ENCODE measurements at regions not wholly inside any gene's neighbourhood (a gene's known extent, or its start where the extent isn't known, plus 50 kb on each side); places are given as distances from the start of the nearest gene placed in this dataset.

DNA sequence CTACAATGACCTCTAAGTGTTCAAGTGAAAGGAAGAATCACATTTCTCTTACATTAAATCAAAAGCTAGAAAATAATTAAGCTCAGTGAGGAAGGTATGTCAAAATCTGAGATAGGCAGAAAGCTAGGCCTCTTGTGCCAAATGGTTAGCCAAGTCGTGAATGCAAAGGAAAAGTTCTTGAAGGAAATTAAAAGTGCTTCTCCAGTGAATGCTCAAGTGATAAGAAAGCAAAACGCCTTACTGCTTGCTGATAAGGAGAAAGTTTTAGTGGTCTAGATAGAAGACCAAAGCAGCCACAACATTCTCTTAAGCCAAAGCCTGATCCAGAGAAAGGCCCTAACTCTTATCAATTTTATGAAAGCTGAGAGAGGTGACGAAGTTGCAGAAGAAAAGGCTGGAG lies 932.3 kb upstream of the ACVR2A start:
- DNase-seq (ENCODE audit: low read depth, low spot score): no peak

GRCh38 chr2:146908776-146909175 lies 936.1 kb upstream of the ACVR2A start:
- DNase-seq (ENCODE audit: low read depth, low spot score): no peak

GRCh38 chr2:146898083-146898482 lies 946.7 kb upstream of the ACVR2A start:
- no peak for DNase-seq (ENCODE audit: low read depth, low spot score)

- no peak for DNase-seq (ENCODE audit: low read depth, low spot score)
Observed at GRCh38 chr2:146894514-146894913, 950.3 kb upstream of the ACVR2A start.

DNA sequence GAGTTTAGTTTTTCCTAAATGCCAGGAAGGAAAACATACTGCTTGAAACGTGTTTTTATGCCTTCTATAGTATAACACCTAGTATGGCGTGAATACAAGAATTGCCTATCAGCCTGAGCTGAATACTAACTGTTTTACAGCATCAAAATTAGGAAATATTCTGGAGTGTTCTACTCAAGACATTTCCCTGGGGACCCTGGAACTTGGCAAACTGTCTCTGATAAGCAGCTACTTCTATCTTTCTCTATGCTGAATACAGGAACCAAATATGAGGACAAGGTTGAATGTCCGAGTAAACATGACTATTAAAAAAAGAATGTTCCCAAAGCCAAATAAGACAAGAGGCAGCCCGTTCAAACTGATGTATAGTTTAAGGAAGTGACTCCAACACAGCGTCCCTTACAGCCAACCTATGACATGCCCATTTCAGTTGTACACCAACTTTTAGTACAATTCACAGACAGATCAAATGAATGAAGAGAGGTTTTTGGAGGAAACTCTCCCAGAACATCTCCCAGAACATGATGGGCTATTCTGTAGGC lies 951.3 kb upstream of the ACVR2A start:
- no peak for DNase-seq (ENCODE audit: low read depth, low spot score)

DNA sequence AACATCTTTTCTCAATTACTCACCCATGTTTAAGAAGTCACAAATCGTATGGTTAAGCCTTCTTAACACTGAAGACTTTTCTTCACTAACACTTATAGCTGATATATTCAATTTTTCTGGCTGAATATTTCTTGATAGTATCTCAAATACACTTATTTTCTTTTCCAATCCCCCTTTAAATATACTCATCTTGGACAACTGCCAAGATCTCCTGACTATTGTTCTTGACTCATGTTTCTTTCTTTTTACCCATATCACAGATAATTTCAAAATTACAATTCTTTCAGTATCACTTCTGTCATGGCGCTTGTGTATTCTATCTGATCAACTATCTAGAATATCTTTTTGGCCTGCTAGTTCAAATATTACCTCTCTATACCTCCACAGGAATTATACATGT lies 954.3 kb upstream of the ACVR2A start:
- DNase-seq (ENCODE audit: low read depth, low spot score): no peak

GRCh38 chr2:146879882-146880281 lies 964.9 kb upstream of the ACVR2A start:
- no peak for DNase-seq (ENCODE audit: low read depth, low spot score)

- no peak for DNase-seq (ENCODE audit: low read depth, low spot score)
Observed at GRCh38 chr2:146874260-146874658, 970.6 kb upstream of the ACVR2A start.

DNA sequence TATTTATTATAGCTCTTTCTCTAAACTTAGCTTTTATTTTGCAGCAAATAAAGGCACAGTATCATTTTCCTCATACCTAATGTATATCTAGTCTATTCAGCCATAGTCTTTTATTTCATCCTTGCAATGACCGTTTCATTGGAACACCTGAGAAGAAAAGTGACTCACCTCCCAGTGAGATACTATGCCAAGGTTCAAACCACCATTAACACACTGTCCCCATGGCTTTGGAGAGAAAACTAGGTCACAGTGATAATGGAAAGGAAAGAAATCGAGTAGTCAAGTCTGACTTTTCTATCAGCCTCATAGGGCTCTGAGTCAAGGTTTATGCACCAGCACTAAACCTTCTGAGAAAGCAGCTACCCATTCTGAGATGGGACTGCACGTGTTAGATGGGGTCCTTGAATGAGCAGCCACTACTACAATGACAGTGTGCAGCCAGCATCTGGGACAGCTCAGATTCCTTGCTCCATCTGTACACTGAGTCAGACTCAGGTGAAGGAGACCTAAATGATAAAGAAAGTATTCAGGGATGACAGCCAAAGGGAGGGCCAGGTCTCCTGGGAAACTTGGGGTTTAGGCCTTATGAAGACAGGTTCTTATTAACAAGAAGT lies 971.1 kb upstream of the ACVR2A start:
- no peak for DNase-seq (ENCODE audit: low read depth, low spot score)

DNA sequence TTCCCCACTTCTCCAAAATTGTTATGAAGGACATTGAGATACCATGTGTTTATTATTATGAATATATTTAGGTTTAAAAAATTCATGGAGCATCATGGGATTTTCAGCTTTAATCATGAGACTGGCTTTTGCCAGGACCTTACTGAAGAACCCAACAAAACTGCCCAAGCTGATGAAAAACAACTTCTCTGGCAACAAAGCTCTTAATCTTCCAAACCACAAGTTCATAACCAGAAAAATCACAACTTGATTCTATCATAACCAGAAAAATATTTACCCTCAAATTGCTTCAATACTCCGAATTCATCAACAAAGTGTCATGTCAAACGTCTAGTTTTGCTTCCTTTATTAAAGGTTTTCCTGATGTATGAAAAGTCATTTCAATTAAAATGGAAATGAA lies 971.8 kb upstream of the ACVR2A start:
- no peak for DNase-seq (ENCODE audit: low read depth, low spot score)

GRCh38 chr2:146870691-146871090 lies 974.1 kb upstream of the ACVR2A start:
- no peak for DNase-seq (ENCODE audit: low read depth, low spot score)

DNA sequence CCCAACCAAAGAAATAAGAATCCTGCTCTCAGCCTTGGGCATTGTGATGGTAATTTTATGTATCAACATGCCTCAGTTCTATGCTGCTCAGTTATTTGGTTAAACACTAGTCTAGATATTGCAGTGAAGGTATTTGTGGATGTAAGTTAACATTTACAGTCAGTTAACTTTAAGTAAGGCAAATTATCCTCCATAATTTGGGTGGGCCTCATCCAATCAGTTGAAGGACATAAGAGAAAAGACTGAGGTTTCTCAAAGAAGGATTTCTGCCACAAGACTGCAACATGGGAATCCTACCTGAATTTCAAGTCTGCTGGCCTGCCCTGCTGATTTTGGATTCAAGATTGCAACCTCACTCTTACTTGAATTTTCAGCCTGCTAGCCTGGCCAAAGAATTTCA lies 975.5 kb upstream of the ACVR2A start:
- DNase-seq (ENCODE audit: low read depth, low spot score): no peak

DNA sequence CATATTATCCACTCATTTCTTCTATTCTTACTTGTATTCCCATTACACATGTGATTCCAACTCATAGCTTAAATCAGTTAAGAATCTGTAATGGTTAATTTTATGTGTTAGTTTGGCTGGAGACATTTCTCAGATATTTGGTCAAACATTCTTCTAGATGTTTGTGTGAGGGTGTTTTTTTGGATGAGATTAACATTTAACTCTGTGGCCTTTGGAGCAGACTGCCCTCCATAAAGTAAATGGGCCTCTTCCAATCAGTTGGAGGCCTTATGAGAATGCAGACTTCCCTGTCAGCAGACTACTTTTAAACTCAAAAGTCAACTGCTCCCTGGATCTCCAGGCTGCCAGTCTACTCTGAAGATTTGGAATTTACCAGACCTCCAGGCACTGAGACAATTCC lies 976.8 kb upstream of the ACVR2A start:
- DNase-seq (ENCODE audit: low read depth, low spot score): no peak

GRCh38 chr2:146867477-146867986 lies 977.3 kb upstream of the ACVR2A start:
- no peak for DNase-seq (ENCODE audit: low read depth, low spot score)

DNA sequence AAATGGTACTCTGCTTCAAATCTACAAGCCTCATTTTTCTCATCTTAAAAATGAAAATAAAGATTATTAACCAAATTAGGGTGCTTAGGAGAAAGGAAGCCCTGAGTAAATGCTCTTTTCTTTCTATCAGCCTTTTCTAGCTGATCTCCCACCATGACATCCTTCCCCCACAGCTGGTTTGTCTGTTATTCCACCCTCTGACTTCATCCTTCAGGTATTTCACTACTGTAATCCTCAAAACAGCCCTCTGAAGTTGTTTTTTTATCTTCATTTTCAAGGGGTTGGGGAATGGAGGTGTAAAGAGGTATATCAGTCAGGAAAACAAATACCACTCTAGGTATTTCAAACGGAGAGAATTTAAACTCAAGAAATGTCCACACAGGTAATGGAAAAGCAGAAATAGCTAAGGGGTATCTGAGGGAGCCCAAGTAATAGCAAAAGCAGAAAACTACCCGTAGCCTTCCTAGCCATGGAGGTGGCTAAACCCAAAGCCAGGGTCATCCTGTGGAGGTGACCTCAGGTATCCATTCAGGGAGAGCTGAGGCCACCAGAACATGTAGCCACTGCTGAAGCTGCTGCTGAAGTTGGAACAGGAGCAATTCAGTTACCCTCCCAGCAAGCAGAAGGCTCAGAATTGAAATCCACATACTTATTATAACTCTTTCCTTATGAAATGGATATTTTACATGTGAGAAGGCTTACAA lies 990.9 kb upstream of the ACVR2A start:
- no peak for DNase-seq (ENCODE audit: low read depth, low spot score)

GRCh38 chr2:146852661-146853060 lies 992.2 kb upstream of the ACVR2A start:
- no peak for DNase-seq (ENCODE audit: low read depth, low spot score)

DNA sequence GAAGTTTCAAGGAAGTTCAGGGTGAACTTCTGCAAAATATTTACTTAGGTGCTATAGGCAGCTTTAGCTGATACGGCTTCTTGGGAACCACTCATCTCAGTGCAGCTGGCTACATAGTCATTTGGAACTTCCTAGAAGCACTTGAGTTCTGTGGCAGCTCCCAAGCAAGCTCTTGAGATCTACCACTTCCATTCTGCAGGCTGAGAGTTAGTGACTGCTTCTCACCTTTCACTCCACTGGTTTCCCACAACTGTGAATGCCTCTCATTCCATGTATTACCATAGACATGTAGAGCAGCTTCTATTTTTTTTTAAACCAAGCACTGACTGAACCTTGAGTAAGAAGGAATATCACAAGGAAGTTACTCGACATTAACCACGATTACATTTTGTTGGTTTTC lies 994.1 kb upstream of the ACVR2A start:
- no peak for DNase-seq (ENCODE audit: low read depth, low spot score)

DNA sequence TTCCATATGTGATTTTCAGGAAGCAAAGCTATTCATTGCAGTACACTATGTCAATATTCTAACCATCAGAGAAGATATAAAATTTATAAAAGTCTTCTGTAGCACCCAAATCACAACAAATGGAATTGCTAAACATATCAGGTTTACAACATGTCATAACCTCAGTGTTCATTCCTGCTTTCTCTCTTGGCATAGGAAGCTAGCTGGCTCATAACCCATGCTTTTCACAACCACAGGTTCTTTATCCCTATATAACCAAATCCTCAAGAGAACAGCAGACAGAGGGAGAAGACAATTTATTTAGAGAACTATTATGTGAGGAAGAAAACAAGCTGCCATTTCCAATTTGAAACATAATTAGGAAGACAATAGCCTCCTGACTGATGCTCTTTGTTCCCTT lies 997.0 kb upstream of the ACVR2A start:
- DNase-seq (ENCODE audit: low read depth, low spot score): no peak

GRCh38 chr2:146844226-146844990 lies 1000.4 kb upstream of the ACVR2A start:
- DNase-seq (ENCODE audit: low read depth, low spot score): no peak

DNA sequence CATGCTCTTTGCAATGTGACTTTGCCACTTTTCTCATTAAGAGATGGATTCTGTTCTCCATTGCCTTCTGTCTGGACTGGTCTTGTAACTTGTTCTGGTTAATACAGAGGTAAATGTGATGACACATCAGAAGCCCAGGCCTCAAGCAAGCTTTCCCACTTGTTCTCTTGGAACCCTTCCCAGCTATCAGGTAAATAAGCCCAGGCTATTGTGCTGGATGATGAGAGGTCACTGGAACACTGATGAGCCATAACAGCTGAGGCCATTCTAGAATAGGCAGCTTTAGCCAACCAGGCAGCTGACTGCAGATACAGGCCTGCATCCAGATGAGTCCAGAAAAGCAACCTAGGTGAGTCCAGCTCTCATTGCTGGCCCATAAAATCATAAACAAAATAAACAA lies 1007.0 kb upstream of the ACVR2A start:
- DNase-seq (ENCODE audit: low read depth, low spot score): no peak

DNA sequence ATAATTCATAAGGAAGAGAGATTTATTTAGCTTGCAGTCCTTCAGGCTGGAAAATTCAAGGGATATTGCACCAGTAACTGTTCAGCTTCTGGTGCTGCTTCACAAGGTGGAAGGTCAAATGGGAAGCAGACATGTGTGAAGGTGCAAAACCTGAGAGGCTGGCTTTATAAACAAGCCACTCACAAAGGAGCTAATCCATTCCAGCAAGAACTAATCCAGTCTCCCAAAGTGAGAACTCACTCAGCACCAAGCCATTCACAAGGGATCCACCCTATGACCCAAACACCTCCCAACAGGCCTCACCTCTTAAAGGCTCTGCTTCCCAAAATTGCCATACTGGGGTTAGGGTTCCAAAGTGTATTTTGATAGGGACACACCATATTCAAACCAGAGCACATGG lies 1018.4 kb upstream of the ACVR2A start:
- DNase-seq (ENCODE audit: low read depth, low spot score): no peak

DNA sequence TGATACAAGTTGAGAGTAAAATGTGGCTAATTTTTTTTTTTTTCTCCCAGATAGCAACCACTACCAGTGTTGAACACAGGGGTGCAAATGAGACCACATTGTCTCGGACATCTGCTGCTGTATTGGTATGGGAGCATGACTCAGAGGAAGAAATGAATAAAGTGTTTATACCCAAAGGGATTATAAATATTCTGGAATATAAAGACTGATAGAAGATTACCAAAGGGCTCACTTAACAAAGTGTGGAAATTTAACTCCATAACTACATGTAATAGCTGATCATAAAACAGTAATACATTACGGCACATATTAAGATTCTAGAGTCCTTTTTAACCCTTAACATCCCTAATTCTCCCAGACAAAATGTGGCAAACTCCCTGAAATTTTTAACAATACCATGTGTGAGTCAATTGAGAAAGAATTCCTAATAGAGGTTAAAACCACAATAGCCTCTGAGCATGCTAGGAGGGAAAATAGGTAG lies 1023.0 kb upstream of the ACVR2A start:
- DNase-seq (ENCODE audit: low read depth, low spot score): no peak
